Dendritic cell treated with granulocyte-macrophage colony-stimulating factor and Interleukin-4, amounts not matched to agents 40 ng/mL and 50 ng/mL, for 4 days (primary cell): ENCODE measurements at regions not wholly inside any gene's neighbourhood (a gene's known extent, or its start where the extent isn't known, plus 50 kb on each side); places are given as distances from the start of the nearest gene placed in this dataset.
"Not testable (repeated sequence)": the region's sequence is repeated elsewhere in the genome, so short reads cannot be mapped to it uniquely, and the experiment has no call there.

Source experiments
- H3K27ac Mint-ChIP-seq: one replicate; pipeline ENCODE4 v1.8.0; 2022; ENCODE audit warnings: mild to moderate bottlenecking, mixed read lengths
- H3K27me3 Mint-ChIP-seq: one replicate; pipeline ENCODE4 v1.8.0; 2022; ENCODE audit warnings: mild to moderate bottlenecking, mixed read lengths
- H3K36me3 Mint-ChIP-seq: one replicate; pipeline ENCODE4 v1.8.0; 2022; ENCODE audit warnings: low read depth, mixed read lengths
- H3K4me1 Mint-ChIP-seq: one replicate; pipeline ENCODE4 v1.8.0; 2022; ENCODE audit warnings: low read depth, mixed read lengths
- H3K4me3 Mint-ChIP-seq: one replicate; pipeline ENCODE4 v1.8.0; 2022; ENCODE audit warnings: mild to moderate bottlenecking, moderate library complexity, mixed read lengths
- H3K9me3 Mint-ChIP-seq: one replicate; pipeline ENCODE4 v1.8.0; 2022; ENCODE audit warnings: mixed read lengths
- intact Hi-C: fragments of 100-400 bp; cut with micrococcal nuclease; formaldehyde crosslinking; loops from one replicate; pipeline ENCODE4 v1.15.0; 2022

GRCh38 chr1:234820597-234820996 is 210.6 kb upstream of the IRF2BP2 start:
- intact Hi-C loops = no loop called here
- Mint-ChIP-seq H3K27ac (no peak overlapping the region), H3K4me3 (no peak overlapping the region), H3K9me3 (no peaks in the 10 kb centered on the region), H3K4me1 (peaks cover 25% of the 10 kb centered on the region), H3K27me3 (no peaks in the 10 kb centered on the region), H3K36me3 (no peaks in the 10 kb centered on the region)

DNA sequence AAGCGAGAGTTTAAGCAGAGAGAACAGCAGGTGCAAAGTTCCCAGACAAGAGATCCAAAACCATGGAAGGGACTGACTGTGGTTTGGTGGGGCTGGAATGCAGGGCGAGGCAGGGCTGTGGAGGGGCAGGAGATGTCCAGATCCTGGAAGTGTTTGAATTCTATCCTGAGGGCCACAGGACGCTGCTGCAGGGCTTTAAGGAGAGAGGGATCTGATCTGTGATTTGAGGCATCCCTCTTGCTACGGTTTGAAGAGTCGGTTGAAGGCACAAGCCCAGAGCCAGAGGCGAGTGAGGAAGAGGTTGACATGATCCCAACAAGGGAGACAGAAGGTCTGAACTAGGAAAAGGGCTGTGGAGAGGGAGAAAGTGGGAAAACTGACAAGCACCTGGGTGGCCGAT is 209.9 kb upstream of the IRF2BP2 start:
- intact Hi-C loops, H3K9me3 Mint-ChIP-seq, H3K27ac Mint-ChIP-seq, H3K36me3 Mint-ChIP-seq, H3K4me3 Mint-ChIP-seq, H3K27me3 Mint-ChIP-seq: not testable (repeated sequence)
- peaks cover 24% of the 10 kb centered on the region for H3K4me1 Mint-ChIP-seq

GRCh38 chr1:234818040-234818387 is 208.0 kb upstream of the IRF2BP2 start:
- H3K9me3 Mint-ChIP-seq, H3K4me3 Mint-ChIP-seq, H3K27me3 Mint-ChIP-seq, intact Hi-C loops, H3K36me3 Mint-ChIP-seq, H3K27ac Mint-ChIP-seq: not testable (repeated sequence)
- peaks cover 11% of the 10 kb centered on the region for H3K4me1 Mint-ChIP-seq

GRCh38 chr1:234817313-234818039 is 207.5 kb upstream of the IRF2BP2 start:
- H3K4me3 Mint-ChIP-seq, H3K9me3 Mint-ChIP-seq, H3K36me3 Mint-ChIP-seq, intact Hi-C loops, H3K27me3 Mint-ChIP-seq, H3K27ac Mint-ChIP-seq: not testable (repeated sequence)
- H3K4me1 Mint-ChIP-seq = peaks cover 11% of the 10 kb centered on the region

- H3K27ac Mint-ChIP-seq, H3K36me3 Mint-ChIP-seq, H3K27me3 Mint-ChIP-seq, intact Hi-C loops, H3K4me3 Mint-ChIP-seq, H3K9me3 Mint-ChIP-seq: not testable (repeated sequence)
- H3K4me1 Mint-ChIP-seq = peaks cover 11% of the 10 kb centered on the region
Observed at GRCh38 chr1:234816864-234817263, 206.9 kb upstream of the IRF2BP2 start.

GRCh38 chr1:234816186-234816851 is 206.3 kb upstream of the IRF2BP2 start:
- H3K27me3 Mint-ChIP-seq, intact Hi-C loops, H3K36me3 Mint-ChIP-seq, H3K27ac Mint-ChIP-seq, H3K9me3 Mint-ChIP-seq, H3K4me3 Mint-ChIP-seq: not testable (repeated sequence)
- peaks cover 11% of the 10 kb centered on the region for H3K4me1 Mint-ChIP-seq

DNA sequence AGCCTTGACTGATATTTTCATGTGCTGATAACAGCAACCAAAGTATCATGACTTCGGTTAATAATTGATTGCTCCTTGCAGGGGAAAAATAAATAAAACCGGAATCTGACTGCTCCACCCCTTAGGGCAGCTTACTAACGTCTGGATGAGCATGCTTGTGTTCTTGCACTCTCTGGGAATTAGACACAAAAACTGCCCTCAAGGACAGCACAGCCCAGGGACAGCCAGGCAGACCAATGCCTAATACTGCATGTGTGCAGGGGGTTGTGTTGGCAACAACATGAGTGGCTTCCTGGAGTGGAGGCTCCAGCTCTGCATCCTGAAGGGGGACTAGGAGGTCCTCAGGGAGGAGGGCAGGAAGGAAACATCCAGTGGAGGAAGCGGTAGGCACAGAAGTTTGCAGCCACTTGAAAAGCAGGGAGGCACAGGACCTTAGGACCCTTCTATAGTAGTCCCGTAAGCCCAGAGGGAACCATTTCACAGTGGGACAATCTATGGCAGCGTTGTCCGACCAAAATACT is 205.4 kb upstream of the IRF2BP2 start:
- intact Hi-C loops, H3K36me3 Mint-ChIP-seq, H3K4me1 Mint-ChIP-seq, H3K9me3 Mint-ChIP-seq, H3K27me3 Mint-ChIP-seq, H3K4me3 Mint-ChIP-seq, H3K27ac Mint-ChIP-seq: not testable (repeated sequence)

- intact Hi-C loops, H3K9me3 Mint-ChIP-seq, H3K4me3 Mint-ChIP-seq: not testable (repeated sequence)
Observed at GRCh38 chr1:234814235-234814634, 204.3 kb upstream of the IRF2BP2 start.

GRCh38 chr1:234811824-234812223 is 201.8 kb upstream of the IRF2BP2 start:
- intact Hi-C loops, H3K4me3 Mint-ChIP-seq, H3K9me3 Mint-ChIP-seq, H3K36me3 Mint-ChIP-seq, H3K27ac Mint-ChIP-seq, H3K4me1 Mint-ChIP-seq, H3K27me3 Mint-ChIP-seq: not testable (repeated sequence)

More at GRCh38 chr1:234814235-234814634, 204.3 kb upstream of the IRF2BP2 start:
- H3K4me1 Mint-ChIP-seq, H3K27ac Mint-ChIP-seq, H3K27me3 Mint-ChIP-seq, H3K36me3 Mint-ChIP-seq: not testable (repeated sequence)

- intact Hi-C loops, H3K4me1 Mint-ChIP-seq, H3K4me3 Mint-ChIP-seq, H3K9me3 Mint-ChIP-seq, H3K36me3 Mint-ChIP-seq, H3K27me3 Mint-ChIP-seq, H3K27ac Mint-ChIP-seq: not testable (repeated sequence)
Observed at GRCh38 chr1:234810726-234811125, 200.7 kb upstream of the IRF2BP2 start.

GRCh38 chr1:234809854-234810245 is 199.9 kb upstream of the IRF2BP2 start:
- intact Hi-C loops, H3K36me3 Mint-ChIP-seq, H3K9me3 Mint-ChIP-seq, H3K4me1 Mint-ChIP-seq, H3K4me3 Mint-ChIP-seq, H3K27me3 Mint-ChIP-seq, H3K27ac Mint-ChIP-seq: not testable (repeated sequence)

- intact Hi-C loops, H3K9me3 Mint-ChIP-seq, H3K36me3 Mint-ChIP-seq, H3K4me1 Mint-ChIP-seq, H3K4me3 Mint-ChIP-seq, H3K27ac Mint-ChIP-seq, H3K27me3 Mint-ChIP-seq: not testable (repeated sequence)
Observed at GRCh38 chr1:234808943-234809853, 199.2 kb upstream of the IRF2BP2 start.

- H3K27me3 Mint-ChIP-seq, H3K9me3 Mint-ChIP-seq, H3K27ac Mint-ChIP-seq, H3K36me3 Mint-ChIP-seq, intact Hi-C loops, H3K4me1 Mint-ChIP-seq, H3K4me3 Mint-ChIP-seq: not testable (repeated sequence)
Observed at GRCh38 chr1:234808459-234808858, 198.5 kb upstream of the IRF2BP2 start.

GRCh38 chr1:234807705-234808104 is 197.7 kb upstream of the IRF2BP2 start:
- H3K27ac Mint-ChIP-seq, H3K9me3 Mint-ChIP-seq, H3K4me1 Mint-ChIP-seq, H3K27me3 Mint-ChIP-seq, intact Hi-C loops, H3K36me3 Mint-ChIP-seq, H3K4me3 Mint-ChIP-seq: not testable (repeated sequence)
